GM12878 (cell line): ENCODE measurements at regions not wholly inside any gene's neighbourhood (a gene's known extent, or its start where the extent isn't known, plus 50 kb on each side); places are given as distances from the start of the nearest gene placed in this dataset.

Source experiments
- ATAC-seq: fragments of 200-7000 bp; cut with Tn5 transposase; 3 replicates; pipeline ENCODE4 v1.9.1; 2020; ENCODE audit warnings: mild to moderate bottlenecking, moderate library complexity
- BruUV-seq: library from RNA; stranded (reverse); fragments of 400-500 nt; replicated peaks from 2 replicates; lab custom pipeline; 2021; lab: Mats Ljungman, UMichigan
- CTCF ChIA-PET: fragments of 300-600 bp; sonication (Branson Sonifier 250); formaldehyde crosslinking; extraction: SDS; loops from one replicate; lab custom pipeline; 2021; ENCODE audit warnings: inconsistent platforms; lab: Yijun Ruan, JAX
- POLR2A ChIA-PET: fragments of 350-600 bp; formaldehyde crosslinking; extraction: SDS; loops from one replicate; lab custom pipeline; 2021; ENCODE audit warnings: inconsistent platforms; lab: Charles Lee
- RAD21 ChIA-PET: fragments of 300-600 bp; sonication (Branson Sonifier 250); formaldehyde crosslinking; loops from one replicate; lab custom pipeline; 2023; ENCODE audit warnings: antibody characterized with exemption; ENCODE audit not compliant: unreplicated experiment; lab: Charles Lee
- SMC1A ChIA-PET: fragments of 300-600 bp; sonication (Branson Sonifier 250); formaldehyde crosslinking; loops from one replicate; lab custom pipeline; 2023; ENCODE audit not compliant: unreplicated experiment, uncharacterized antibody; lab: Charles Lee
- DNase-seq: peaks from one replicate; pipeline ENCODE4 v3.0.0-alpha.2; 2011; ENCODE audit warnings: low read depth, low spot score
- FAIRE-seq: peaks from 3 replicates; lab custom pipeline; 2011; peaks lifted over from hg19 to GRCh38; lab: Jason Lieb, UNC
- H2AFZ ChIP-seq: 2 replicates; pipeline ENCODE4 v1.6.0; 2011; ENCODE audit warnings: low read depth, low read length, control low read depth; ENCODE audit not compliant: control insufficient read depth
- H3K27ac ChIP-seq: 2 replicates; pipeline ENCODE4 v1.5.1; 2011; ENCODE audit warnings: control low read depth; ENCODE audit not compliant: control insufficient read depth, insufficient read depth
- H3K27me3 ChIP-seq, 2 experiments: replicated peaks in 1 of 2; 2 replicates each; pipeline versions ENCODE4 v1.6.0 to v1.6.1; 2011; ENCODE audit warnings: low read length in 1 of 2; ENCODE audit not compliant: control insufficient read depth in 2 of 2, insufficient read depth in 2 of 2
- H3K36me3 ChIP-seq, 2 experiments: 2 replicates each; pipeline ENCODE4 v1.5.1; 2011; ENCODE audit warnings: low read length in 1 of 2; ENCODE audit not compliant: control insufficient read depth in 2 of 2, insufficient read depth in 2 of 2
- H3K4me1 ChIP-seq: 2 replicates; pipeline ENCODE4 v1.6.1; 2011; ENCODE audit warnings: mild to moderate bottlenecking, low read length, moderate library complexity, mixed read lengths; ENCODE audit not compliant: control insufficient read depth, insufficient read depth
- H3K4me2 ChIP-seq: 2 replicates; pipeline ENCODE4 v1.6.0; 2011; ENCODE audit warnings: control low read depth; ENCODE audit not compliant: control insufficient read depth, insufficient read depth
- H3K4me3 ChIP-seq: fragments of 200-600 bp; sonication (generic); 2 replicates; pipeline ENCODE4 v1.5.1; 2016
- H3K79me2 ChIP-seq: 2 replicates; pipeline ENCODE4 v1.6.0; 2011; ENCODE audit warnings: low read length; ENCODE audit not compliant: control insufficient read depth, insufficient read depth
- H3K9ac ChIP-seq: 2 replicates; pipeline ENCODE4 v1.8.0; 2011; ENCODE audit warnings: low read length, control low read depth, mixed read lengths; ENCODE audit not compliant: control insufficient read depth, insufficient read depth
- H3K9me3 ChIP-seq: replicated peaks from 3 replicates; pipeline ENCODE4 v1.5.1; 2011; ENCODE audit warnings: mild to moderate bottlenecking, low read length; ENCODE audit not compliant: control insufficient read depth, insufficient read depth
- H4K20me1 ChIP-seq: 2 replicates; pipeline ENCODE4 v1.6.0; 2011; ENCODE audit not compliant: control insufficient read depth, insufficient read depth
- ASH2L ChIP-seq: fragments of 300-600, 200-600 bp; sonication (generic); IDR thresholded peaks from 2 replicates; pipeline ENCODE4 v1.6.1; 2017; ENCODE audit warnings: low read depth, mild to moderate bottlenecking, borderline replicate concordance
- BACH1 ChIP-seq: fragments of 450-650 bp; IDR thresholded peaks from 2 replicates; pipeline ENCODE4 v1.6.1; 2017; ENCODE audit warnings: mild to moderate bottlenecking, borderline replicate concordance
- FOXM1 ChIP-seq: IDR thresholded peaks from 2 replicates; pipeline ENCODE4 v1.6.1; 2012; ENCODE audit warnings: low read depth, mild to moderate bottlenecking, inconsistent platforms, low read length, moderate library complexity
- TAF1 ChIP-seq: IDR thresholded peaks from 2 replicates; pipeline ENCODE4 v1.6.1; 2011; ENCODE audit warnings: mild to moderate bottlenecking, low read depth, low read length, borderline replicate concordance
- TBL1XR1 ChIP-seq: IDR thresholded peaks from 2 replicates; pipeline ENCODE4 v1.6.1; 2012; ENCODE audit warnings: low read depth, low read length, improper control_type of control experiment
- YY1 ChIP-seq: IDR thresholded peaks from 2 replicates; pipeline ENCODE4 v1.6.1; 2011; ENCODE audit warnings: low read depth, mild to moderate bottlenecking, low read length
- ZBED1 ChIP-seq: IDR thresholded peaks from 2 replicates; pipeline ENCODE4 v1.6.1; 2016; ENCODE audit warnings: borderline replicate concordance
- ZNF274 ChIP-seq: IDR thresholded peaks from one replicate; pipeline ENCODE4 v1.8.0; 2011; ENCODE audit not compliant: insufficient read length, insufficient read depth
- WGBS: methylation state at CpG from one replicate; pipeline ENCODE4 v1.1.6; 2016; ENCODE audit warnings: low lambda C conversion rate; ENCODE audit not compliant: insufficient replicate concordance, insufficient coverage; ENCODE audit errors: missing lambda C conversion rate; 5-methylcytosine and 5-hydroxymethylcytosine counted together
- in situ Hi-C: fragments of 300-500 bp; cut with MboI; formaldehyde crosslinking; loops from 9 replicates; pipeline ENCODE4 v1.14.3; 2018; ENCODE audit warnings: mixed read lengths
- intact Hi-C: fragments of 100-400 bp; cut with micrococcal nuclease; formaldehyde crosslinking; loops from one replicate; pipeline ENCODE4 v1.14.2; 2022; ENCODE audit not compliant: unreplicated experiment

GRCh38 chr17:62866471-62866870 is 58.4 kb upstream of the MARCHF10 start (continued):
- no peak for TF ChIP-seq ASH2L
- TF ChIP-seq ZBED1 = no peak
- TF ChIP-seq BACH1 = no peak
- no peak for TF ChIP-seq YY1
- no peak for TF ChIP-seq TBL1XR1

DNA sequence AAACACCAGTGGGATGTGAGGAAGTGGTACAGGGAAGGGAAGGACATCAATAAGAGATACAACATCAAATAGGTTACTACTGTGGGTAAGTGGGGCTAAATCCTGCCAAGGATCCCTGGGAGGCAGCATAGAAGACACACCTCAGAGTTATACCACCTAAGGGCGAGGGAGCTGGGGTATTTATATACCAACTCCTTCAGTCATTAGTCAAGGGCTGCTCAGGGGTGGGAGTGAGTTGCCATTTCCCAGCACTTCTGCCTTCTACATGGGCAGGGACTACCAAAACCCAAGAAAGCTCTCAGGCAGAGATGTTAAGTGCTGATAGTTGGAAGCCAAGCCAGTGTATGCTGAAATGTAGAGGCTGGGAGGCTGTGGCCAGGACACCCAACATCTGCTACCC is 57.5 kb upstream of the MARCHF10 start:
- H3K27me3 ChIP-seq = peaks cover 0 to 1% of the 10 kb centered on the region in 2 experiments; a peak in 1 of 4 replicates
- no peak overlapping the region for H2AFZ ChIP-seq

DNA sequence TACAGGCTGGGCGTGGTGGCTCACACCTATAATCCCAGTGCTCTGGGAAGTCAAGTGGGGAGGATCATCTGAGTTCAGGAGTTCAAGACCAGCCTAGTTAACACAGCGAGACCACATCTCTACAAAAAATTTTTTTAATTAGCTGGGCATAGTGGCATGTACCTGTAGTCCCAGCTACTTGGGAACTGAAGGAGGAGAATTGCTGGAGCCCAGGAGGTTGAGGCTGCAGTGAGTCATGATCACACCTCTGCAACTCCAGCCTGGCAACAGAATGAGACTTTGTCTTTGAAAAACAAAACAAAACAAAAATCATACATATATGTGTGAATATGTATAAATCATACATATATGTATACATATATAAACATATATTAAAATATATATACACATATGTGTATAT is 54.1 kb upstream of the MARCHF10 start:
- H3K4me3 ChIP-seq = no peak overlapping the region
- H3K4me2 ChIP-seq = no peak overlapping the region
- FAIRE-seq = no peak
- H3K4me1 ChIP-seq = no peaks in the 10 kb centered on the region
- in situ Hi-C loops (no loop called here), intact Hi-C loops (no loop called here)
- H3K27ac ChIP-seq = no peak overlapping the region
- H2AFZ ChIP-seq = no peak overlapping the region
- no peaks in the 10 kb centered on the region for H3K9me3 ChIP-seq
- DNase-seq = no peak
- no TSS peak for BruUV-seq
- H3K9ac ChIP-seq = no peak overlapping the region
- no peaks in the 10 kb centered on the region for H4K20me1 ChIP-seq
- TF ChIP-seq FOXM1 = no peak
- CTCF ChIA-PET = no interaction called here
- H3K36me3 ChIP-seq = no peaks in the 10 kb centered on the region
- H3K27me3 ChIP-seq = no peaks in the 10 kb centered on the region; a peak in 1 of 4 replicates
- no peaks in the 10 kb centered on the region for H3K79me2 ChIP-seq
- no peak for ATAC-seq
- SMC1A ChIA-PET = no interaction called here
- 30% methylated on average over 2 of the region's 2 CpGs for WGBS
- POLR2A ChIA-PET = no interaction called here
- RAD21 ChIA-PET = no interaction called here

More for the DNA sequence above, 57.5 kb upstream of the MARCHF10 start:
- ChIA-PET POLR2A (no interaction called here), CTCF (no interaction called here), RAD21 (no interaction called here), SMC1A (interaction anchor here (0.7 to 1.6 kb wide), 2 partner anchors 33 to 103 kb away, joined by 3 read pairs; no protein-coding TSS in a partner anchor)
- 0% methylated on average over 1 of the region's 1 CpG for WGBS
- Histone ChIP-seq H3K9me3 (no peaks in the 10 kb centered on the region), H4K20me1 (no peaks in the 10 kb centered on the region), H3K9ac (no peak overlapping the region), H3K4me2 (no peak overlapping the region), H3K79me2 (no peaks in the 10 kb centered on the region), H3K27ac (no peak overlapping the region), H3K36me3 (no peaks in the 10 kb centered on the region), H3K4me1 (no peaks in the 10 kb centered on the region), H3K4me3 (no peak overlapping the region)
- DNase-seq (no peak), FAIRE-seq (no peak), ATAC-seq (no peak)
- no peak for TF ChIP-seq ZNF274
- TF ChIP-seq TAF1 = no peak
- no TSS peak for BruUV-seq
- intact Hi-C loops (no loop called here), in situ Hi-C loops (no loop called here)
